ENCODE measurements at regions not wholly inside any gene's neighbourhood (a gene's known extent, or its start where the extent isn't known, plus 50 kb on each side); places are given as distances from the start of the nearest gene placed in this dataset.

DNA sequence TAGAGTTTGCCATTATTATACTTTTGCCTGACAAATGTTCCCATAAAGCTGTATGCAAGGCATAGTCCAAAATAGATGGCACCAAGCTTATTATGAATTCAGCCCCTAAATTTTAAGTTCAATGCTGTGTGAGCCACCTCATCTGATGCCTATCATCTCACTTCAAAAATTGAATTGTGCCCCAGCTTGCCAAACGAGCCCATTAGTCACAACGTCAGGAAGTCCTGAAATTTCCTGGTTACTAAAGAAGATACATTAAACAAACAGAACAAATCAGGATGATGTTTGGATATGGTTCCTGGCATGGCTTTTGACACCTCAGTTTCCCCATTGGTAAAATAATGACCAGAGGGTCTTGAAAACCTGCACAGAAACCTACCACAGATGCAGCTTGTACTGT is 147.5 kb upstream of the SOX21 start:
- DNase-seq: no peak
- TF ChIP-seq EZH2 (IDR thresholded peaks at IDR 0.05; ENCODE audit: insufficient read depth, poor library complexity, severe bottlenecking): no peak
- in situ Hi-C loops (cut with MboI): no loop called here

DNA sequence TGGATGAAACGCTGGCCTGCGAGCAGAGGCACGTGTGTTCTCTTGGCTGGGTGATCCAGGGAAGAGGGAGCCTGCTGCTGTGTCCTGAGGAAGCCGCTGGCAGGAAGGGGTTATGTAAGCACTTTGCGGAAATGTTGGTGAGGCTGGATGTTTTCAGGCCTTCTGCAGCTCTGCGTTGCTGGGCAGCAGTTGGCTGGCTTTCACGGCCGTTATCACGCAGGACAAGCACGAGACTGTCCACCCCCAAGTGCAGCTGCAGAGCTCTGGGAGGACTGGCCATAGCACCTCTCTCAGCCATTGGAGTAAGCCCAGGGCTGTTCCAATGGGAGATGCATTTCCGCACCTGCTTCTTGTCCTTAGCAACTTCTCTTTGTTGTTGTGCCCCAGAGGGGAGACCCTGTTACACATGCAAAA is 146.9 kb upstream of the SOX21 start:
- TF ChIP-seq EZH2phosphoT487 (IDR thresholded peaks at IDR 0.05; ENCODE audit: insufficient read depth, low read depth) (no peak), EZH2 (IDR thresholded peaks at IDR 0.05; ENCODE audit: insufficient read depth, poor library complexity, severe bottlenecking) (no peak)
- Histone ChIP-seq H3K36me3 (ENCODE audit: low read depth) (no peaks in the 10 kb centered on the region), H3K27ac (no peak overlapping the region), H4K20me1 (ENCODE audit: insufficient read depth) (no peaks in the 10 kb centered on the region), H3K9me2 (ENCODE audit: insufficient read depth) (no peaks in the 10 kb centered on the region), H3K4me3 (no peak overlapping the region), H2AFZ (no peak overlapping the region), H3K27me3 (replicated peaks; ENCODE audit: insufficient read depth) (peaks cover 16% of the 10 kb centered on the region), H3K9ac (no peak overlapping the region), H3K4me2 (ENCODE audit: unreplicated experiment) (no peak overlapping the region), H3K9me3 (ENCODE audit: low read depth) (no peaks in the 10 kb centered on the region), H3F3A (ENCODE audit: insufficient read depth) (no peaks in the 10 kb centered on the region), H3K79me2 (ENCODE audit: insufficient read depth) (no peaks in the 10 kb centered on the region), H3K4me1 (ENCODE audit: insufficient read depth) (no peaks in the 10 kb centered on the region)
- no peak for DNase-seq
- in situ Hi-C loops (cut with MboI): no loop called here
- WGBS, 2 experiments (ENCODE audit: low coverage in 1 of 2, low lambda C conversion rate in 2 of 2, missing lambda C conversion rate in 2 of 2): 41 to 48% methylated on average over 11 of the region's 11 CpGs

More for the DNA sequence above, 147.5 kb upstream of the SOX21 start:
- Histone ChIP-seq H3K4me1 (ENCODE audit: insufficient read depth) (no peaks in the 10 kb centered on the region), H3K9me3 (ENCODE audit: low read depth) (no peaks in the 10 kb centered on the region), H4K20me1 (ENCODE audit: insufficient read depth) (no peaks in the 10 kb centered on the region), H3K4me2 (ENCODE audit: unreplicated experiment) (no peak overlapping the region), H3K4me3 (no peak overlapping the region), H3F3A (ENCODE audit: insufficient read depth) (no peaks in the 10 kb centered on the region), H3K27me3 (replicated peaks; ENCODE audit: insufficient read depth) (peaks cover 21% of the 10 kb centered on the region), H3K27ac (no peak overlapping the region), H3K9ac (no peak overlapping the region), H3K79me2 (ENCODE audit: insufficient read depth) (no peaks in the 10 kb centered on the region), H3K36me3 (ENCODE audit: low read depth) (no peaks in the 10 kb centered on the region), H3K9me2 (ENCODE audit: insufficient read depth) (no peaks in the 10 kb centered on the region), H2AFZ (no peak overlapping the region)
- 32 to 49% methylated on average over 2 of the region's 2 CpGs for WGBS, 2 experiments (ENCODE audit: low coverage in 1 of 2, low lambda C conversion rate in 2 of 2, missing lambda C conversion rate in 2 of 2)

GRCh38 chr13:94858856-94859255 is 146.5 kb upstream of the SOX21 start:
- Histone ChIP-seq H3K79me2 (ENCODE audit: insufficient read depth) (no peaks in the 10 kb centered on the region), H2AFZ (no peak overlapping the region), H3K36me3 (ENCODE audit: low read depth) (no peaks in the 10 kb centered on the region), H3K4me2 (ENCODE audit: unreplicated experiment) (no peak overlapping the region), H3K9me2 (ENCODE audit: insufficient read depth) (no peaks in the 10 kb centered on the region), H3K9me3 (ENCODE audit: low read depth) (no peaks in the 10 kb centered on the region), H3K9ac (no peak overlapping the region), H4K20me1 (ENCODE audit: insufficient read depth) (no peaks in the 10 kb centered on the region), H3F3A (ENCODE audit: insufficient read depth) (no peaks in the 10 kb centered on the region), H3K27me3 (replicated peaks; ENCODE audit: insufficient read depth) (peaks cover 11% of the 10 kb centered on the region; the same call in 1 of the 2 replicates), H3K4me3 (no peak overlapping the region), H3K27ac (no peak overlapping the region), H3K4me1 (ENCODE audit: insufficient read depth) (no peaks in the 10 kb centered on the region)
- no peak for TF ChIP-seq EZH2 (IDR thresholded peaks at IDR 0.05; ENCODE audit: insufficient read depth, poor library complexity, severe bottlenecking)
- DNase-seq: no peak
- in situ Hi-C loops (cut with MboI): no loop called here
- 23 to 32% methylated on average over 4 of the region's 4 CpGs for WGBS, 2 experiments (ENCODE audit: low coverage in 1 of 2, low lambda C conversion rate in 2 of 2, missing lambda C conversion rate in 2 of 2)

GRCh38 chr13:94854688-94855087 is 142.3 kb upstream of the SOX21 start:
- Histone ChIP-seq H3K27ac (no peak overlapping the region), H3K4me2 (ENCODE audit: unreplicated experiment) (no peak overlapping the region), H3K79me2 (ENCODE audit: insufficient read depth) (no peaks in the 10 kb centered on the region), H3K36me3 (ENCODE audit: low read depth) (no peaks in the 10 kb centered on the region), H3K4me3 (no peak overlapping the region), H3K27me3 (replicated peaks; ENCODE audit: insufficient read depth) (no peaks in the 10 kb centered on the region; the same call in 1 of the 2 replicates), H3F3A (ENCODE audit: insufficient read depth) (no peaks in the 10 kb centered on the region), H3K4me1 (ENCODE audit: insufficient read depth) (no peaks in the 10 kb centered on the region), H3K9me2 (ENCODE audit: insufficient read depth) (no peaks in the 10 kb centered on the region), H4K20me1 (ENCODE audit: insufficient read depth) (no peaks in the 10 kb centered on the region), H3K9ac (no peak overlapping the region), H3K9me3 (ENCODE audit: low read depth) (no peaks in the 10 kb centered on the region), H2AFZ (no peak overlapping the region)
- in situ Hi-C loops (cut with MboI): no loop called here
- TF ChIP-seq EZH2phosphoT487 (IDR thresholded peaks at IDR 0.05; ENCODE audit: insufficient read depth, low read depth): no peak
- TF ChIP-seq EZH2 (IDR thresholded peaks at IDR 0.05; ENCODE audit: insufficient read depth, poor library complexity, severe bottlenecking): no peak
- DNase-seq: no peak
- 8 to 9% methylated on average over 1 of the region's 1 CpG for WGBS, 2 experiments (ENCODE audit: low coverage in 1 of 2, low lambda C conversion rate in 2 of 2, missing lambda C conversion rate in 2 of 2)

DNA sequence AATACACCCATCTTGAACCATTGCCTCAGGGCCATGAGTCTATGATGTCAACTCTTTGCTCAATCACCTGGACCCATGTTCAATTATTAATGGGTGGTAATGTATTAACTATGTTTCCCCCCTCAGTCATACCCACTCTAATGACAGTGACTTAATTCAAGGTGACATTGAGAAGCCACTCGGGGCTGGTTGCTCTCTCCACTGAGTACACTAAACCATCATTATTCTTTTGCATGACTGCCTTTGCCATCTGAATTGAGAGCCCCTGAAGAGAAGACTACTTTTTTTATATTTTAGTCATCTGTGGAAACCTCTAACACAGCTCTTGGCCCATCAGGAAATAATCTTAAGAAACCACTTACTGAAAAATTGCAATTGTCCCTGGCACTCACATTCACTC is 139.2 kb upstream of the SOX21 start:
- Histone ChIP-seq H3K9ac (no peak overlapping the region), H4K20me1 (ENCODE audit: insufficient read depth) (no peaks in the 10 kb centered on the region), H3K27ac (no peak overlapping the region), H3K79me2 (ENCODE audit: insufficient read depth) (no peaks in the 10 kb centered on the region), H3K4me2 (ENCODE audit: unreplicated experiment) (no peak overlapping the region), H3K9me3 (ENCODE audit: low read depth) (no peaks in the 10 kb centered on the region), H3K36me3 (ENCODE audit: low read depth) (no peaks in the 10 kb centered on the region), H3K4me3 (no peak overlapping the region), H3F3A (ENCODE audit: insufficient read depth) (no peaks in the 10 kb centered on the region), H3K27me3 (replicated peaks; ENCODE audit: insufficient read depth) (0 out of 2 replicates have a peak, but pooled peaks cover 3% of the 10 kb centered on the region), H3K9me2 (ENCODE audit: insufficient read depth) (no peaks in the 10 kb centered on the region), H2AFZ (no peak overlapping the region), H3K4me1 (ENCODE audit: insufficient read depth) (no peaks in the 10 kb centered on the region)
- in situ Hi-C loops (cut with MboI): no loop called here
- TF ChIP-seq EZH2phosphoT487 (IDR thresholded peaks at IDR 0.05; ENCODE audit: insufficient read depth, low read depth) (no peak), EZH2 (IDR thresholded peaks at IDR 0.05; ENCODE audit: insufficient read depth, poor library complexity, severe bottlenecking) (no peak)
- WGBS, 2 experiments (ENCODE audit: low coverage in 1 of 2, low lambda C conversion rate in 2 of 2, missing lambda C conversion rate in 2 of 2): 13 to 18% methylated on average over 1 of the region's 1 CpG
- DNase-seq: no peak
